Stimulated activated naive B cell treated with anti-CD40 and anti-IgM and Interleukin-4, amounts not matched to agents 10 μg/mL and 1 μg/mL and 100 μg/mL, for 72 hours (primary cell): ENCODE measurements at regions not wholly inside any gene's neighbourhood (a gene's known extent, or its start where the extent isn't known, plus 50 kb on each side); places are given as distances from the start of the nearest gene placed in this dataset.
"Not testable (repeated sequence)": the region's sequence is repeated elsewhere in the genome, so short reads cannot be mapped to it uniquely, and the experiment has no call there.

ENCODE experiments used
- ATAC-seq, 2 donors: fragments of 150-1000 bp; cut with Tn5 transposase; replicated peaks; 2 replicates each; pipeline ENCODE4 v1.10.0; 2021; ENCODE audit warnings: moderate library complexity in 1 of 2
- DNase-seq: peaks from one replicate; pipeline ENCODE4 v3.0.0; 2021
- H3K27ac Mint-ChIP-seq: one replicate; pipeline ENCODE4 v1.8.0; 2022; ENCODE audit warnings: mild to moderate bottlenecking, mixed read lengths
- H3K27me3 Mint-ChIP-seq, 2 donors: one replicate each; pipeline ENCODE4 v1.8.0; 2022; ENCODE audit warnings: mixed read lengths in 2 of 2
- H3K36me3 Mint-ChIP-seq, 2 donors: one replicate each; pipeline ENCODE4 v1.8.0; 2022; ENCODE audit warnings: mixed read lengths in 2 of 2, mild to moderate bottlenecking in 1 of 2
- H3K4me1 Mint-ChIP-seq, 2 donors: one replicate each; pipeline ENCODE4 v1.8.0; 2022; ENCODE audit warnings: mixed read lengths in 2 of 2, mild to moderate bottlenecking in 1 of 2
- H3K4me3 Mint-ChIP-seq, 2 donors: one replicate each; pipeline ENCODE4 v1.8.0; 2022; ENCODE audit warnings: mild to moderate bottlenecking in 2 of 2, mixed read lengths in 2 of 2, moderate library complexity in 1 of 2
- H3K9me3 Mint-ChIP-seq, 2 donors: one replicate each; pipeline ENCODE4 v1.8.0; 2022; ENCODE audit warnings: mixed read lengths in 2 of 2, mild to moderate bottlenecking in 1 of 2

DNA sequence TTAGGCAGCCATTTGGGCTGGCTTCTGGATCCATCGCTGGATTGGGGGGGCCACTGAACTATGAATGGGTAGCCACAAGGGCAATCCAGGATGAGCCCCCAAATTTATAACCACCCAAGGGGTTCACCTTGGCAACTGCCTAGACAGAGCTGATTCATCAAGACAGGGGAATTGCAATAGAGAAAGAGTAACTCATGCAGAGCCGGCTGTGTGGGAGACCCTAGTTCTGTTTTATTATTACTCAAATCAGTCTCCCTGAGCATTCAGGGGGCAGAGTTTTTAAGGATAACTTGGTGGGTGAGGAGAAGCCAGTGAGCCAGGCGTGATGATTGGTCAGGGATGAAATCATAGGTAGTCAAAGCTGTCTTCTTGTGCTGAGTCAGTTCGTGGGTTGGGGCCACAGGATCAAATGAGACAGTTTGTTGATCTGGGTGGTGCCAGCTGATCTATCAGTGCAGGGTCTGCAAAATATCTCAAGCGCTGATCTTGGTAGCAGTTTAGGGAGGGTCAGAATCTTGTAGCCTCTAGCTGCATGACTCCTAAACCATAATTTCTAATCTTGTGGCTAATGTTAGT, 57.9 kb downstream of the DNAJB9 start:
- H3K9me3 Mint-ChIP-seq = peaks cover 0 to 2% of the 10 kb centered on the region in 2 donors
- peaks cover 2 to 5% of the 10 kb centered on the region in 2 donors for H3K4me1 Mint-ChIP-seq
- H3K27ac Mint-ChIP-seq = no peak overlapping the region
- no peak for ATAC-seq
- no peak for DNase-seq
- H3K4me3 Mint-ChIP-seq = no peak overlapping the region
- H3K27me3 Mint-ChIP-seq = peaks cover 40 to 49% of the 10 kb centered on the region in 2 donors
- H3K36me3 Mint-ChIP-seq = no peaks in the 10 kb centered on the region

DNA sequence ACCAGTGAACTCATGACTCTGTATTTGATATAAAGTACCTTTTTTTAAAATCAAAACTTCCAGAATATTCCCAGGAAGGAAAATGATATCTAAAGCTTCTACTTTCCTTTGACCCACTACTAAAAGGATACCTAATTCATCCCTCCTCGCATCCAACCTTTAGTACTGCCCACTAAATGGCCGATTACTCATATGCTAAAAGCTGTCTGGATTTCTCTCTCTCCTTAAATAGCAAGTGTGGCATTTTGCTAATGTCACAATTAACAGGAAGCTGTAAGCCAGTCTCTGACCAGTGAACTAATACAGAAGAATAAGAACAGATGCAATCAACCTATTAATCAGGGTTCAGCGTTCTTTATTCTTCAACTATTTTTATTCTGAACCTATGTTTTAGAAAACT, 59.0 kb downstream of the DNAJB9 start:
- H3K36me3 Mint-ChIP-seq = no peaks in the 10 kb centered on the region
- no peak overlapping the region for H3K27ac Mint-ChIP-seq
- no peak for DNase-seq
- H3K4me3 Mint-ChIP-seq = no peak overlapping the region
- no peak for ATAC-seq
- peaks cover 2 to 5% of the 10 kb centered on the region in 2 donors for H3K4me1 Mint-ChIP-seq
- H3K27me3 Mint-ChIP-seq = peaks cover 37 to 56% of the 10 kb centered on the region in 2 donors
- peaks cover 0 to 2% of the 10 kb centered on the region in 2 donors for H3K9me3 Mint-ChIP-seq

DNA sequence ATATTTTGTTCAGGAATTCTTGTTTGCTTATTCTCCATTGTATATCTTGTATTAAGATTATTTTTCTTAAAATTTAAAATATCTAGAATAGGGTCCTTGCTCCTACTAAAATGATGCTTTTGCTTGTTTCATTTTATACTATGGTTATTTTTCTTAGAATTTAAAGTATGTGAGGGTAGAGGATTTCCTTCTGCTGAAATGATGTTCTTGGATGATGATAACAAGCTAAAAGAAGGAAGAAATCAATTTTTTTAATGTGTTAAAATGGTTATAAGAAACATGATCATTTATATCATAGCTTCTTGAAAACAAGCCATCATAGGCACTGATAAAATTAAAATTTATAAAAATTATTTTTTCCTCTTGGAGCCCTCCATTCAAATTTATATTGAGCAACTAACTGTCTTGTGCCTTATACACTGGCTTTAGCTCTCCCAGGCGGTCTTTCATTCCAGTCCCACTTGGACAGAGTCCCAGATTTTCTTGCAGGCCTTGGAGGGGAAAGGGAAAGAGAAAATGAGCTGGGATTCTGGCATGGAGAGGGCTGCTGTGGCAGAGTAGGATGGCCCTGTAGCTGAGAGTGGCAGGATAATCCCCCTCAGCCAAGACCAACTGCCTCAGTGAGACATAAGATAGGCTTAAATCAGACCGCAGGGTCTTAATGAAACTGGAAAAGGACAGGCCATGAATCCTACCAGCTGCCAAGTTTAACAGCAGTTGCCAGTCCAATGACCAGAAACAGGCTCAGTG, 60.2 kb downstream of the DNAJB9 start:
- Mint-ChIP-seq H3K27me3 (peaks cover 30 to 49% of the 10 kb centered on the region in 2 donors), H3K27ac (no peak overlapping the region), H3K9me3 (peaks cover 0 to 2% of the 10 kb centered on the region in 2 donors), H3K4me1 (peaks cover 2 to 5% of the 10 kb centered on the region in 2 donors), H3K36me3 (no peaks in the 10 kb centered on the region), H3K4me3 (no peak overlapping the region)
- ATAC-seq = no peak
- no peak for DNase-seq

DNA sequence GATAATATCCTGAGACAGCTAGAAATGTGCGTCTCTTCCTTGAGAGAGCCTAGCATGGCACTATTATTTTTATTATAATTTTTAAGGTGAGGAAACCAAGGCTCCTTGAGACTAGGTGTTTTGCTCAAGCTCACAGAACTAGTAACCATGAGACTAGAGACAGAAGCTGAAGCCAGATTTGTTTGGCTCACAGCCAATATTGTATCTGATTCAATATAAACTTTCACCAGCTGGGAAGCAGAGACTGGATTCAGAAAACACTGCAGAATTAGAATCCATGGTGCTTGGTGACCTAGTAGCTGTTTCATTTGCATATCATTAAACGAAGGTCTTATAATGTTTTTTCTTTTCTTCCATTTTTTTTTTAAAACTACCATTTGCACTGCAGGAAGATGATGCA, 64.4 kb downstream of the DNAJB9 start:
- Mint-ChIP-seq H3K9me3 (peaks cover 5% of the 10 kb centered on the region in 2 donors), H3K27me3 (peaks cover 14 to 38% of the 10 kb centered on the region in 2 donors), H3K4me3 (no peak overlapping the region)

DNA sequence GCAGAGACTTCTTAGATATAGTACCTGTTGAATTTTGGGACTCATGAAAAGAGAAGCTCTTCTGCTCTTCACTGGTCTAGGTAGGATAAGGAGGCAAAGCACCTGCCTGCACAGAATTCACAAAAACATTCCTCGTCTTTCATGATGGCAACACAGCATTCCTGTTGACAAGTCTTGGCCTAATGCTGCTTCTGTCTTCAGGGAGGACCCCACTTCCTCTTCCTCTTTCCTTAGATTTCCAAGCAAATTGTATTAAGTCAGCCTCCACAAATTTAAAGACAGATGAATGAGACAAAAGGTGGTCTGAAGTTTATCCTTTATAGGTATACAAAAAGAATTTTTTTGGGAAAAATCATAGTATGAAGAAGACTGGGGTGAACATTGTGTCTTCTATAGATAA, 64.9 kb downstream of the DNAJB9 start:
- Mint-ChIP-seq H3K27ac (no peak overlapping the region), H3K9me3 (peaks cover 5% of the 10 kb centered on the region in 2 donors), H3K36me3 (no peaks in the 10 kb centered on the region), H3K27me3 (peaks cover 12 to 38% of the 10 kb centered on the region in 2 donors), H3K4me1 (peaks cover 2 to 5% of the 10 kb centered on the region in 2 donors), H3K4me3 (no peak overlapping the region)
- ATAC-seq = no peak
- no peak for DNase-seq

More for the DNA sequence above, 64.4 kb downstream of the DNAJB9 start:
- ATAC-seq (no peak), DNase-seq (no peak)
- no peaks in the 10 kb centered on the region for H3K36me3 Mint-ChIP-seq
- H3K4me1 Mint-ChIP-seq = peaks cover 2 to 5% of the 10 kb centered on the region in 2 donors
- no peak overlapping the region for H3K27ac Mint-ChIP-seq

DNA sequence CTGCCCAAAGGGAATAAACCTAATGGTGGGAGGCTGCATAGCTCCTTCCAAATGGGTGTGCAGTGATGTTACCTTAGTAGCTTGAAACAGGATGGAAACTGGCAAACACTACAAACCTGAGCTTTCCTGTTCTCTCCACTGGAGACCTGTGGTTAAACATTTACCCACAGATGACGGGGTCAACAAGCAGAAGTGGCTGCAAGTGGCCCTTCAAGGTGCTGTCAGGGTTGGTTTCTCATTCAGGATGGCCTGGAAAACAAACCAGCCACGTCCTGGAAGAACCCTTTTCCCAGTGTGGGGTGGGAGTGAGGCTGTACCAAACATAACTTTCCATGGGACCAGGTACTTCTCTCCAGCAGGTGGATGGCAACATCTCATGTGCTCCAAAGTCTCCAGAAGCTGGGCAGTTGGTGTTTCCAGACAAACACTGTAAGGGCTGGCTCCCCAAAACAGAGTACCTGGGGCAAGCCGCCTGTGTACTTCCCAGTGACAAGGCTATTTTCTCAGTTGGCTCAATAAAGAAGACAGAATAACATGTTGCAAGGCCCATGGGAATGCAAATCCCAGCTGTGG, 67.5 kb downstream of the DNAJB9 start:
- no peak overlapping the region for H3K27ac Mint-ChIP-seq
- peaks cover 10 to 31% of the 10 kb centered on the region in 2 donors for H3K27me3 Mint-ChIP-seq
- no peaks in the 10 kb centered on the region for H3K36me3 Mint-ChIP-seq
- H3K4me3 Mint-ChIP-seq = no peak overlapping the region
- H3K4me1 Mint-ChIP-seq = no peaks in the 10 kb centered on the region
- peaks cover 5% of the 10 kb centered on the region in 2 donors for H3K9me3 Mint-ChIP-seq
- ATAC-seq = no peak
- DNase-seq = no peak

DNA sequence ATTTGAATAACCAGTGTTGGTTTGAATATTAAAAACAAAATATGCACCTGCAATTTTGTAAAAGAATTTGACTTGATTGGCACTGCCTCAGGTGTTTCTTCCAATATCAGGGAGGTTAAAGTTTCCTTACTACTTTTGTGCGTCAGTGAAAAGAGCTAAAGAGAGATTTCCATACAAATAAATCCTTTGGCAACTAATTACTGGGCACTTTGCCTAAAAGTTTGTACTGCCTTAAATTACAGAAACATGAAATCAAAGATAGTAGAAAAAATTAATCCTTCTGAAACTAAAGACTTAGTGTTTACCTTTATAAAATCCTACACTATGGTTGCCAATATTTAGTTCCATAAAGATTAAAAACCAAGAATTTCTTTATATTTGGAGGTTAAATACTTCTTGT, 72.5 kb downstream of the DNAJB9 start:
- H3K9me3 Mint-ChIP-seq = peaks cover 0 to 2% of the 10 kb centered on the region in 2 donors
- H3K4me3 Mint-ChIP-seq = no peak overlapping the region
- H3K27ac Mint-ChIP-seq = no peak overlapping the region
- peaks cover 12 to 16% of the 10 kb centered on the region in 2 donors for H3K27me3 Mint-ChIP-seq
- no peaks in the 10 kb centered on the region for H3K4me1 Mint-ChIP-seq
- DNase-seq (no peak), ATAC-seq (no peak)
- no peaks in the 10 kb centered on the region for H3K36me3 Mint-ChIP-seq

DNA sequence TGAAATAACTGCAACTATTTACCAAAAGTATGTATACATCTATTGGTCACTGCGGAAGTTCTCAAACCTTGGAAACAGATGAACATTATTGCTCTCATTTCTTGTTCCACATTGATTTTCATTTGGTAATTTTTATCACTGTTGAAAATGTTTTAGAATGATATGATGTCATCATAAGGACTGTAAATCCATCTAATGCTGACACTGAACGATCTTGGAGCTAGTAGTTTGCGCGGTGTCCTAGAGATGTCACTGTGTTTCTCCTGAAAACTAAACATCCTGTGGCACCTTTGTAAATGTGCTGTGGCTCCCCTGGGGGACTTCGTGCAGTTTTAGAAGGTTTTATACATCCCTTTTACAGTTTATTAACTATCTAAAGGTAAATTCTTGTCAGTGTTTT, 73.5 kb downstream of the DNAJB9 start:
- H3K4me3 Mint-ChIP-seq = no peak overlapping the region
- no peaks in the 10 kb centered on the region for H3K4me1 Mint-ChIP-seq
- ATAC-seq (no peak), DNase-seq (no peak)
- H3K36me3 Mint-ChIP-seq = no peaks in the 10 kb centered on the region
- no peak overlapping the region for H3K27ac Mint-ChIP-seq
- peaks cover 0 to 2% of the 10 kb centered on the region in 2 donors for H3K9me3 Mint-ChIP-seq
- peaks cover 12 to 16% of the 10 kb centered on the region in 2 donors for H3K27me3 Mint-ChIP-seq

DNA sequence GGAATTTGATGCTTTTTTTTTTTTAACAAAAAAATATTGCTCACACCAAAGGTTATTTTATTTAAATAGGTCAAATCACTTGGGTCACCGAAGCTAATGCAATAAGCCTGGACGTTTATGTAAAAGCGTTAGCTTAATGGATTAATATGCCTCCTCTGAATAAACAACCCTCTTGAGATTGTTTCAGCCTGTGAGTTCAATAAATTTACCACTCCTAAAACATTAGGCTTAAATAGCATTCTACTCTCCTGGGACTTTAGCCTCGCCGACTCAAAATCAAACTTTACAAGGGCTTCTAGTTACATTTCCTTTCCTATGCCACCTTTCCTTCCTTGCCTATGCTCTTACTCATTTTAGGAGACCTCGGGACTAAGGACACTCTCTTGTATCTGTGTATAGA, 79.3 kb downstream of the DNAJB9 start:
- Mint-ChIP-seq H3K4me1 (no peaks in the 10 kb centered on the region), H3K36me3 (no peaks in the 10 kb centered on the region), H3K9me3 (peaks cover 0 to 2% of the 10 kb centered on the region in 2 donors), H3K27ac (no peak overlapping the region), H3K27me3 (peaks cover 6 to 10% of the 10 kb centered on the region in 2 donors), H3K4me3 (no peak overlapping the region)
- DNase-seq (no peak), ATAC-seq (no peak)

DNA sequence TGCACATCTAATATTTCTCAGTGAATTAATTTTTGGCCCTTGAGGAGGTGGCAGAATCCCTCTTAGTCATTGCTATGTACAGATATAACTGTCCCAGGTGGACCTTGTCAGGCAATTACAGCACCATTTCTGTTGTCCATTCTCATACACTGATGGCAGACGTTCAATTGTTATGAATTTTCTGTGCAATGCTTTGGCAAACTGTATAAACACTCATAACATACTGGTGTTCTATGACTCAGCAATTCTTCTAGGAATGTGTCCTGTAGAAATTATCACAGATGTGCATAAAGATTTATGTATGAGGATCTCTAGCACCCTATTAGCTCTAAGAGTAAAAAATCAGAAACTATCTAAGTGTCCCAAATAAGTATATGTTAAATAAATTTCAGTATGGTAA, 80.8 kb downstream of the DNAJB9 start:
- Mint-ChIP-seq H3K4me1 (no peaks in the 10 kb centered on the region), H3K9me3 (peaks cover 0 to 2% of the 10 kb centered on the region in 2 donors), H3K27ac (no peak overlapping the region), H3K27me3 (peaks cover 0 to 3% of the 10 kb centered on the region in 2 donors), H3K36me3 (no peaks in the 10 kb centered on the region), H3K4me3 (no peak overlapping the region)
- no peak for ATAC-seq
- no peak for DNase-seq

DNA sequence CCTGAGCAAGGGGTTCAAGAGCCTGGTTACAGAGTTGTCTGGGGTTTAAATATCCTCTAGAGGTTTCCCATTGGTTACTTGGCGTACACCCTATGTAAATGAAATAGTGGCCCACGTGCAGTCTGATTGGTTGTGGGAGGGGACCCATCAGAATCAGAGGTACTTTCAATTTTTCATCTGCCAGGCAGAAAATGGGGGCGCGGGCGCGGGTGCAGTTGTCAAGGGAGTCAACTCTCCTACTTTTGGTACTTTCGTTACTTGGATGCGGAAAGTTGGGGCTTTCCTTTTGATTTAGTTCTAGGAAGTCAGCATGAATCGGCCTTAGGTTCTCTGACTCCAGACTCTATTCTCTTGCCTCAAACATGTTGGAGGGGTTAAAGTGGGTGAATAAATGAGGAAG, 83.2 kb downstream of the DNAJB9 start:
- H3K4me3 Mint-ChIP-seq = no peak overlapping the region

DNA sequence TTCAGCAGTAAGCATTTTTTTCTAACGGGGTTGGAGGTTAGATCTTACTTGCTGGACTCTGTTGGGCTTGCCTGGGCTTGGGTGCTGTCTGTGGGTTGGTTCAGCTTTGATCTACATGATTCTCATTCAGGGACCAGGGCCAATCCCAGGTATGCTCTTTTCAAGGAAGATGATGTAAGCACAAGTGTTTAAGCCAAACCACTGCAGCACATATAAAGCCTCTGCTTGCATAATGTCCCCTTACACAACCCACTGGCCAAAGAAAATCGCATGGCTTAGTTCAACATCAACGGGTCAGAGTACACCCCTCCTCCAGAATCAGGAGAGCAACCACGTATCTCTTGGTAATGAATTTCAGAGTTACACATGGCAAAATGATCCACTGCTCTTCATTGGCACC, 83.9 kb downstream of the DNAJB9 start:
- H3K9me3 Mint-ChIP-seq = no peaks in the 10 kb centered on the region
- no peaks in the 10 kb centered on the region for H3K4me1 Mint-ChIP-seq
- DNase-seq = no peak
- no peak overlapping the region for H3K4me3 Mint-ChIP-seq
- H3K27me3 Mint-ChIP-seq = peaks cover 0 to 7% of the 10 kb centered on the region in 2 donors
- H3K36me3 Mint-ChIP-seq = no peaks in the 10 kb centered on the region
- H3K27ac Mint-ChIP-seq = no peak overlapping the region
- ATAC-seq = no peak

More for the DNA sequence above, 83.2 kb downstream of the DNAJB9 start:
- no peaks in the 10 kb centered on the region for H3K9me3 Mint-ChIP-seq
- H3K4me1 Mint-ChIP-seq = no peaks in the 10 kb centered on the region
- ATAC-seq (no peak), DNase-seq (no peak)
- no peak overlapping the region for H3K27ac Mint-ChIP-seq
- H3K36me3 Mint-ChIP-seq = no peaks in the 10 kb centered on the region
- peaks cover 0 to 4% of the 10 kb centered on the region in 2 donors for H3K27me3 Mint-ChIP-seq

DNA sequence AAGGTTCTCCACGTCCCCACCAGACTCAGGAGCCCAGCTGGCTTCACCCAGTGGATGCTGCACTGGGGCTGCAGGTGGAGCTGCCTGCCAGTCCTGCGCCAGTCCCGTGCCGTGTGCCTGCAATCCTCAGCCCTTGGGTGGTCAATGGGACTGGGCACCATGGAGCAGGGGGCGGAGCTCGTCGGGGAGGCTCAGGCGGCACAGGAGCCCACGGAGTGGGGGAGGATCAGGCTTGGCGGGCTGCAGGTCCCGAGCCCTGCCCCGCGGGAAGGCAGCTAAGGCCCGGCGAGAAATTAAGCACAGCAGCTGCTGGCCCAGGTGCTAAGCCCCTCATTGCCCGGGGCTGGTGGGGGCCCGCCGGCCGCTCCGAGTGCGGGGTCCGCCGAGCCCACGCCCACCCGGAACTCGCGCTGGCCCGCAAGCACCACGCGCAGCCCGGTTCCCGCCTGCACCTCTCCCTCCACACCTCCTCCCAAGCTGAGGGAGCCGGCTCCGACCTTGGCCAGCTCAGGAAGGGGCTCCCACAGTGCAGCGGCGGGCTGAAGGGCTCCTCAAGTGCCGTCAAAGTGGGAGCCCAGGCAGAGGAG, 87.6 kb downstream of the DNAJB9 start:
- ATAC-seq, H3K9me3 Mint-ChIP-seq, H3K27me3 Mint-ChIP-seq, H3K4me3 Mint-ChIP-seq, H3K27ac Mint-ChIP-seq, DNase-seq, H3K4me1 Mint-ChIP-seq, H3K36me3 Mint-ChIP-seq: not testable (repeated sequence)

DNA sequence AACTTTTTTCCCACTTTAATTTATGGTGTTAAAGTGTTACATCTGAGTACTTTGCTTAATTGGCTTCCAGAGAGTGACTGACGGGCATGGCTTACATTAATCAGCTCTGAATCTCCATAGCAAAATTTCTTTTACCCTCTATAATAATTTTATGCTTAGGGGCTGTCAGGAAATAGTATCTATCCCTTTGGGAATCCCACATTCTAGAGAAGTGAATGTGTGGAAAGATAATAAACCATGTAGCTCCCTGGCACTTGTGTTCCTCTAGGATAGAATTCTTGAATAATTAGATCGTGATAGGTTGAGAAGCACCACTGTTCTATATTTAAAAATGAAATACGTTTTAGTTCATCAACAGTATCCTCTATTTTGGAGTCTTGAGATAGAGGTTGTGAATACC, 89.6 kb downstream of the DNAJB9 start:
- Mint-ChIP-seq H3K27me3 (peaks cover 0 to 7% of the 10 kb centered on the region in 2 donors), H3K27ac (no peak overlapping the region), H3K9me3 (no peaks in the 10 kb centered on the region), H3K4me3 (no peak overlapping the region), H3K36me3 (no peaks in the 10 kb centered on the region), H3K4me1 (no peaks in the 10 kb centered on the region)
- no peak for ATAC-seq
- DNase-seq = no peak
